HCT116 (cell line): ENCODE measurements at regions not wholly inside any gene's neighbourhood (a gene's known extent, or its start where the extent isn't known, plus 50 kb on each side); places are given as distances from the start of the nearest gene placed in this dataset.

Source experiments
- ATAC-seq: fragments of 200-7000 bp; cut with Tn5 transposase; 2 replicates; pipeline ENCODE4 v1.9.1; 2020; ENCODE audit warnings: mild to moderate bottlenecking, moderate library complexity
- BruUV-seq: library from RNA; stranded (reverse); fragments of 400-500 nt; replicated peaks from 2 replicates; lab custom pipeline; 2021; lab: Mats Ljungman, UMichigan
- CTCF ChIA-PET: fragments of 300-600 bp; sonication (Branson Sonifier 250); formaldehyde crosslinking; loops from one replicate; lab custom pipeline; 2021; ENCODE audit warnings: antibody characterized with exemption; lab: Charles Lee
- POLR2A ChIA-PET: fragments of 300-600, 350-600 bp; sonication (Branson Sonifier 250); formaldehyde crosslinking; loops from one replicate; lab custom pipeline; 2021; ENCODE audit warnings: antibody characterized with exemption; lab: Charles Lee
- RAD21 ChIA-PET, 2 experiments: fragments of 300-600 bp; sonication (Branson Sonifier 250); formaldehyde crosslinking; loops; one replicate each; lab custom pipeline; 2023; ENCODE audit warnings: low total read pairs in 2 of 2; ENCODE audit not compliant: uncharacterized antibody in 2 of 2, unreplicated experiment in 2 of 2, low non-redundant PET in 1 of 2; lab: Charles Lee
- DNase-seq: peaks from one replicate; pipeline ENCODE4 v3.0.0-alpha.2; 2010; ENCODE audit warnings: low read depth, low spot score
- H2AFZ ChIP-seq: fragments of 200-600 bp; shearing (Covaris generic), sonication (generic); 2 replicates; pipeline ENCODE4 v1.6.1; 2017; ENCODE audit warnings: low read depth, mixed run types, mixed read lengths, antibody characterized with exemption, low read length; ENCODE audit not compliant: poor library complexity, severe bottlenecking
- H3K27ac ChIP-seq: 2 replicates; pipeline ENCODE4 v1.5.1; 2012; ENCODE audit warnings: low read depth, low read length
- H3K27me3 ChIP-seq: fragments of 200-600 bp; sonication (generic); 2 replicates; pipeline ENCODE4 v1.6.1; 2016; ENCODE audit warnings: mixed run types, low read length, mixed read lengths; ENCODE audit not compliant: insufficient read depth
- H3K36me3 ChIP-seq, 2 experiments: fragments of 200-500 bp in 1 of 2; fragments of 200-600 bp in 1 of 2; sonication (Bioruptor generic) in 1 of 2; sonication (generic) in 1 of 2; 2 replicates each; pipeline versions ENCODE4 v1.5.1 to v1.6.1; 2014 to 2016; ENCODE audit warnings: low read length in 2 of 2, inconsistent platforms in 1 of 2, mixed read lengths in 1 of 2, mixed run types in 1 of 2; ENCODE audit not compliant: insufficient read depth in 2 of 2, control insufficient read depth in 1 of 2
- H3K4me1 ChIP-seq, 2 experiments: fragments of 200-600 bp in 1 of 2; sonication (generic) in 1 of 2; 2 replicates each; pipeline versions ENCODE4 v1.5.1 to v1.6.1; 2012 to 2017; ENCODE audit warnings: low read length in 2 of 2, inconsistent platforms in 1 of 2, mild to moderate bottlenecking in 1 of 2, mixed read lengths in 1 of 2, mixed run types in 1 of 2, moderate library complexity in 1 of 2; ENCODE audit not compliant: insufficient read depth in 2 of 2, control insufficient read depth in 1 of 2
- H3K4me2 ChIP-seq: fragments of 200-600 bp; sonication (generic); 2 replicates; pipeline ENCODE4 v1.6.1; 2017; ENCODE audit warnings: mixed run types, low read length, mixed read lengths
- H3K4me3 ChIP-seq, 2 experiments: fragments of 200-600 bp in 1 of 2; sonication (generic) in 1 of 2; replicated peaks in 1 of 2; 2 replicates each; pipeline ENCODE4 v1.5.1; 2011 to 2016; ENCODE audit warnings: low read length in 2 of 2, control low read depth in 1 of 2, low read depth in 1 of 2, mild to moderate bottlenecking in 1 of 2, mixed read lengths in 1 of 2, mixed run types in 1 of 2
- H3K79me2 ChIP-seq: fragments of 200-600 bp; sonication (generic); 2 replicates; pipeline ENCODE4 v1.6.1; 2017; ENCODE audit warnings: mild to moderate bottlenecking, mixed run types, low read length, moderate library complexity, mixed read lengths; ENCODE audit not compliant: insufficient read depth
- H3K9ac ChIP-seq: fragments of 200-600 bp; sonication (generic); 2 replicates; pipeline ENCODE4 v1.6.1; 2016; ENCODE audit warnings: low read length, mixed read lengths
- H3K9me2 ChIP-seq: fragments of 200-600 bp; sonication (generic), shearing (Covaris generic); 2 replicates; pipeline ENCODE4 v1.6.1; 2017; ENCODE audit warnings: mixed run types, mild to moderate bottlenecking, moderate library complexity; ENCODE audit not compliant: insufficient read depth
- H3K9me3 ChIP-seq, 2 experiments: fragments of 200-500 bp in 1 of 2; fragments of 200-600 bp in 1 of 2; sonication (Bioruptor generic) in 1 of 2; sonication (generic) in 1 of 2; 2 replicates each; pipeline ENCODE4 v1.6.1; 2014 to 2017; ENCODE audit warnings: low read length in 2 of 2, mixed read lengths in 2 of 2, inconsistent platforms in 1 of 2, low read depth in 1 of 2, mild to moderate bottlenecking in 1 of 2, mixed run types in 1 of 2, moderate library complexity in 1 of 2; ENCODE audit not compliant: control insufficient read depth in 1 of 2, insufficient read depth in 1 of 2
- H4K20me1 ChIP-seq: fragments of 200-600 bp; sonication (generic), shearing (Covaris generic); 2 replicates; pipeline ENCODE4 v1.6.1; 2017; ENCODE audit warnings: mixed run types, mild to moderate bottlenecking, moderate library complexity; ENCODE audit not compliant: insufficient read depth
- ATF3 ChIP-seq: IDR thresholded peaks from 2 replicates; pipeline ENCODE4 v1.6.1; 2012
- EGR1 ChIP-seq: IDR thresholded peaks from 2 replicates; pipeline ENCODE4 v1.6.1; 2012; ENCODE audit warnings: low read depth
- EZH2 ChIP-seq: fragments of 200-600 bp; sonication (generic); IDR thresholded peaks from 2 replicates; pipeline ENCODE4 v1.6.1; 2017; ENCODE audit warnings: antibody characterized with exemption, mixed run types
- EZH2phosphoT487 ChIP-seq: fragments of 200-600 bp; IDR thresholded peaks from 2 replicates; pipeline ENCODE4 v1.6.1; 2018; ENCODE audit warnings: antibody characterized with exemption, borderline replicate concordance
- FOSL1 ChIP-seq: IDR thresholded peaks from 2 replicates; pipeline ENCODE4 v1.6.1; 2012; ENCODE audit warnings: low read depth
- JUND ChIP-seq: IDR thresholded peaks from 2 replicates; pipeline ENCODE4 v1.6.1; 2012
- POLR2A ChIP-seq: IDR thresholded peaks from 2 replicates; pipeline ENCODE4 v1.7.0; 2011; ENCODE audit warnings: borderline replicate concordance; ENCODE audit not compliant: insufficient read depth, insufficient read length; ENCODE audit errors: extremely low read depth
- POLR2AphosphoS5 ChIP-seq: IDR thresholded peaks from 2 replicates; pipeline ENCODE4 v1.6.1; 2011; ENCODE audit warnings: mild to moderate bottlenecking, low read depth, low read length, moderate library complexity
- SP1 ChIP-seq: IDR thresholded peaks from 2 replicates; pipeline ENCODE4 v1.6.1; 2012; ENCODE audit warnings: low read depth
- SRF ChIP-seq: IDR thresholded peaks from 2 replicates; pipeline ENCODE4 v1.6.1; 2012; ENCODE audit warnings: low read depth
- TCF7L2 ChIP-seq: IDR thresholded peaks from 2 replicates; pipeline ENCODE4 v1.7.0; 2011; ENCODE audit warnings: borderline replicate concordance, inconsistent platforms; ENCODE audit not compliant: insufficient read depth, insufficient read length; ENCODE audit errors: extremely low read depth
- ZNF274 ChIP-seq: fragments of 200-500 bp; sonication (Bioruptor generic); IDR thresholded peaks from 2 replicates; pipeline ENCODE4 v1.6.1; 2014; ENCODE audit warnings: mild to moderate bottlenecking, low read depth, low read length, inconsistent platforms
- intact Hi-C: fragments of 100-400 bp; cut with micrococcal nuclease; formaldehyde crosslinking; loops from 2 replicates; pipeline ENCODE4 v1.10.0; 2022
- TF ChIP-seq, protein P1 (sequence below), 3 experiments: fragments of 200-600 bp in 1 of 3; sonication (generic) in 1 of 3; IDR thresholded peaks in 2 of 3; conservative IDR thresholded peaks in 1 of 3; 2 replicates each; pipeline ENCODE4 v1.5.1; 2012 to 2017; ENCODE audit warnings: low read depth in 2 of 3, low read length in 2 of 3, antibody characterized with exemption in 1 of 3, borderline replicate concordance in 1 of 3, control low read depth in 1 of 3, mild to moderate bottlenecking in 1 of 3, mixed read lengths in 1 of 3, mixed run types in 1 of 3, moderate library complexity in 1 of 3; ENCODE audit not compliant: insufficient read depth in 1 of 3
- TF ChIP-seq, protein P2 (sequence below): IDR thresholded peaks from 2 replicates; pipeline ENCODE4 v1.6.1; 2012
- TF ChIP-seq, protein P3 (sequence below): IDR thresholded peaks from 2 replicates; pipeline ENCODE4 v1.6.1; 2012; ENCODE audit warnings: low read depth

GRCh38 chr13:74205313-74205690 lies 71.1 kb upstream of the KLF12 start:
- H3K4me3 ChIP-seq, result no peak overlapping the region
- intact Hi-C loops, result no loop called here
- no peaks in the 10 kb centered on the region for H3K9me3 ChIP-seq
- no TSS peak for BruUV-seq
- H3K9ac ChIP-seq, result no peak overlapping the region
- no peak for TF ChIP-seq TCF7L2
- TF ChIP-seq ZNF274, result no peak
- no peak for TF ChIP-seq EGR1
- no peak for TF ChIP-seq EZH2phosphoT487
- no peak for TF ChIP-seq SRF
- no peak for TF ChIP-seq SP1
- TF ChIP-seq POLR2A, result no peak
- TF ChIP-seq ATF3, result no peak
- DNase-seq, result no peak
- H4K20me1 ChIP-seq, result no peaks in the 10 kb centered on the region
- ChIA-PET POLR2A (no interaction called here), CTCF (no interaction called here), RAD21 (no interaction called here)
- H3K36me3 ChIP-seq, result no peaks in the 10 kb centered on the region
- H3K4me1 ChIP-seq, result no peaks in the 10 kb centered on the region
- ATAC-seq, result no peak
- H3K27ac ChIP-seq, result no peak overlapping the region
- no peak overlapping the region for H2AFZ ChIP-seq
- H3K79me2 ChIP-seq, result no peaks in the 10 kb centered on the region
- H3K9me2 ChIP-seq, result no peaks in the 10 kb centered on the region
- H3K4me2 ChIP-seq, result no peak overlapping the region
- no peaks in the 10 kb centered on the region for H3K27me3 ChIP-seq

- intact Hi-C loops, result no loop called here
- H3K36me3 ChIP-seq, result no peaks in the 10 kb centered on the region
- ChIA-PET CTCF (no interaction called here), POLR2A (no interaction called here), RAD21 (no interaction called here)
- no peak overlapping the region for H3K4me3 ChIP-seq
- H3K9ac ChIP-seq, result no peak overlapping the region
- DNase-seq (no peak), ATAC-seq (no peak)
- H4K20me1 ChIP-seq, result no peaks in the 10 kb centered on the region
- no peaks in the 10 kb centered on the region for H3K27me3 ChIP-seq
- H3K9me3 ChIP-seq, result no peaks in the 10 kb centered on the region
- no TSS peak for BruUV-seq
- no peaks in the 10 kb centered on the region for H3K9me2 ChIP-seq
- no peaks in the 10 kb centered on the region for H3K79me2 ChIP-seq
- no peak overlapping the region for H3K27ac ChIP-seq
- no peak overlapping the region for H2AFZ ChIP-seq
- H3K4me2 ChIP-seq, result no peak overlapping the region
- no peaks in the 10 kb centered on the region for H3K4me1 ChIP-seq
- TF ChIP-seq, protein P1, sequence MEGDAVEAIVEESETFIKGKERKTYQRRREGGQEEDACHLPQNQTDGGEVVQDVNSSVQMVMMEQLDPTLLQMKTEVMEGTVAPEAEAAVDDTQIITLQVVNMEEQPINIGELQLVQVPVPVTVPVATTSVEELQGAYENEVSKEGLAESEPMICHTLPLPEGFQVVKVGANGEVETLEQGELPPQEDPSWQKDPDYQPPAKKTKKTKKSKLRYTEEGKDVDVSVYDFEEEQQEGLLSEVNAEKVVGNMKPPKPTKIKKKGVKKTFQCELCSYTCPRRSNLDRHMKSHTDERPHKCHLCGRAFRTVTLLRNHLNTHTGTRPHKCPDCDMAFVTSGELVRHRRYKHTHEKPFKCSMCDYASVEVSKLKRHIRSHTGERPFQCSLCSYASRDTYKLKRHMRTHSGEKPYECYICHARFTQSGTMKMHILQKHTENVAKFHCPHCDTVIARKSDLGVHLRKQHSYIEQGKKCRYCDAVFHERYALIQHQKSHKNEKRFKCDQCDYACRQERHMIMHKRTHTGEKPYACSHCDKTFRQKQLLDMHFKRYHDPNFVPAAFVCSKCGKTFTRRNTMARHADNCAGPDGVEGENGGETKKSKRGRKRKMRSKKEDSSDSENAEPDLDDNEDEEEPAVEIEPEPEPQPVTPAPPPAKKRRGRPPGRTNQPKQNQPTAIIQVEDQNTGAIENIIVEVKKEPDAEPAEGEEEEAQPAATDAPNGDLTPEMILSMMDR (IDR thresholded peaks at IDR 0.05 in 2 of 3, conservative IDR thresholded peaks at IDR 0.05 in 1 of 3; ENCODE audit: borderline replicate concordance in 1 of 3, insufficient read depth in 1 of 3, low read depth in 2 of 3, low read length in 2 of 3), result no peak
- no peak for TF ChIP-seq POLR2A
- no peak for TF ChIP-seq EZH2
- no peak for TF ChIP-seq POLR2AphosphoS5
- no peak for TF ChIP-seq SP1
- TF ChIP-seq FOSL1, result no peak
- no peak for TF ChIP-seq ZNF274
- TF ChIP-seq, protein P2, sequence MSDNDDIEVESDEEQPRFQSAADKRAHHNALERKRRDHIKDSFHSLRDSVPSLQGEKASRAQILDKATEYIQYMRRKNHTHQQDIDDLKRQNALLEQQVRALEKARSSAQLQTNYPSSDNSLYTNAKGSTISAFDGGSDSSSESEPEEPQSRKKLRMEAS, result no peak
- TF ChIP-seq, protein P3, sequence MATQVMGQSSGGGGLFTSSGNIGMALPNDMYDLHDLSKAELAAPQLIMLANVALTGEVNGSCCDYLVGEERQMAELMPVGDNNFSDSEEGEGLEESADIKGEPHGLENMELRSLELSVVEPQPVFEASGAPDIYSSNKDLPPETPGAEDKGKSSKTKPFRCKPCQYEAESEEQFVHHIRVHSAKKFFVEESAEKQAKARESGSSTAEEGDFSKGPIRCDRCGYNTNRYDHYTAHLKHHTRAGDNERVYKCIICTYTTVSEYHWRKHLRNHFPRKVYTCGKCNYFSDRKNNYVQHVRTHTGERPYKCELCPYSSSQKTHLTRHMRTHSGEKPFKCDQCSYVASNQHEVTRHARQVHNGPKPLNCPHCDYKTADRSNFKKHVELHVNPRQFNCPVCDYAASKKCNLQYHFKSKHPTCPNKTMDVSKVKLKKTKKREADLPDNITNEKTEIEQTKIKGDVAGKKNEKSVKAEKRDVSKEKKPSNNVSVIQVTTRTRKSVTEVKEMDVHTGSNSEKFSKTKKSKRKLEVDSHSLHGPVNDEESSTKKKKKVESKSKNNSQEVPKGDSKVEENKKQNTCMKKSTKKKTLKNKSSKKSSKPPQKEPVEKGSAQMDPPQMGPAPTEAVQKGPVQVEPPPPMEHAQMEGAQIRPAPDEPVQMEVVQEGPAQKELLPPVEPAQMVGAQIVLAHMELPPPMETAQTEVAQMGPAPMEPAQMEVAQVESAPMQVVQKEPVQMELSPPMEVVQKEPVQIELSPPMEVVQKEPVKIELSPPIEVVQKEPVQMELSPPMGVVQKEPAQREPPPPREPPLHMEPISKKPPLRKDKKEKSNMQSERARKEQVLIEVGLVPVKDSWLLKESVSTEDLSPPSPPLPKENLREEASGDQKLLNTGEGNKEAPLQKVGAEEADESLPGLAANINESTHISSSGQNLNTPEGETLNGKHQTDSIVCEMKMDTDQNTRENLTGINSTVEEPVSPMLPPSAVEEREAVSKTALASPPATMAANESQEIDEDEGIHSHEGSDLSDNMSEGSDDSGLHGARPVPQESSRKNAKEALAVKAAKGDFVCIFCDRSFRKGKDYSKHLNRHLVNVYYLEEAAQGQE, result no peak
- TF ChIP-seq SRF, result no peak
- TF ChIP-seq JUND, result no peak
Measured at GRCh38 chr13:74204602-74205312, 70.6 kb upstream of the KLF12 start.
